ENCODE measurements at regions not wholly inside any gene's neighbourhood (a gene's known extent, or its start where the extent isn't known, plus 50 kb on each side); places are given as distances from the start of the nearest gene placed in this dataset.
A peak's percentile ranks its signal among the peaks of the same experiment; 100 is the strongest.

DNA sequence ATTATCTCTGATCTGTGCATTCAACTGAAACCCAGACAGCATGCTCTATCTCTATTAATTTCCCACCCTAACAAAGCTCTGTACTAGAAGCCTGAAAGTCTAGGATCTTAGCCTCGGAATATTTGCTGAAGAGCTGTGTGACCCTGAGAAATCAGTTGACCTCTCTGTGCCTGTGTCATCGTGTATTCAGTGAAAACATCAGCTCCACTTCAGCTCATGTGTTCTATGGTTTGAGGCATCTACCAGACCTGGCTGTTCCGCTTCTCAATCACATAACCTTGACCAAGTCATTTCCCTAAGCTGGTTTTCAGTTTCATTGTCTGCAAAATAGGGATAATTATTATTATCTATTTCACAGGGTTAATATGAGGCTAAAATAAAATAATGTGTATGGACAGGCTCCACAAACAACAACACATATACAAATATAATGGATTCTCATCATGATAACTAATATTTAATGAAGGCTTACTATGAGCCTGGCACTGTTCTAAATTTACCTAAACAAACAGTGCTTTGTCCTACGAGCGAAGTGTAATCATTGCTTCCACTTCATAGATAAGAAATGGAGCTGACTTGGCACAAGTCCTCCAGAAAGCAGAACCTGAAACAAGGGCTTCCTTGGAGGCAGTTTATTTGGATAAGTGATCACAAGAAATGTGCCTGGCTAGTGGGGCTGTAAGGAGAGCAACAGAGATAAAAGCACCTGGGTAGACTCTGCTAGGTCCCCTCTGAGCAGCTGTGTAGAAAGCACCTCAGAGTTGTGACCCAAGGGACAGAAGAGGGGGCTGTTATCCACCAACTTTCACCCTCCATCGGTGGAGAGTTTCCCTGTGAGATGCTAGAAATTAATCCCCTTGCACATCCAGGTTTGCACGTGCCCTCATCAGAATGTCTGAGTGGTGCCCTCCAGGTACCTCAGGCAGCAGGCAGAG, 356.9 kb downstream of the RAB28 start:
- no peak for DNase-seq

DNA sequence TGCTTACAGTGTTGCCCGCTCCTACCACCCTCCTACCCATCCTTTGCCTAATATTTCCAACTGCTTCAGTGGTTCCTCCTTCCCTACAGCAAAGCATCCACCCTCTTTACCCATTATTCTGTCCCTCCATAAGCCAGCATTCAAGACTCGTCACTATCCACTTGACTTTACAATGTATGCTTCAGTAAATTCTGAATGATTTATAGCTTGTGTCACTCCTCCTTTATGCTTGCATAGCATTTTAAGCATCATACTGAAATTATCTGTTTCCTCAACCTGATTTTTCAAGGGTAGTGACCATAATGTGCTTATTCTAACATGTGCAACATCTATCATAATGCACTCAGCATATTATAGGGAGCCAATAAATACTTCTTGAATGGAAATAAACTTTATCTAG, 365.5 kb downstream of the RAB28 start:
- no peak for DNase-seq

GRCh38 chr4:13117185-13117584, 367.0 kb downstream of the RAB28 start:
- no peak for DNase-seq

DNA sequence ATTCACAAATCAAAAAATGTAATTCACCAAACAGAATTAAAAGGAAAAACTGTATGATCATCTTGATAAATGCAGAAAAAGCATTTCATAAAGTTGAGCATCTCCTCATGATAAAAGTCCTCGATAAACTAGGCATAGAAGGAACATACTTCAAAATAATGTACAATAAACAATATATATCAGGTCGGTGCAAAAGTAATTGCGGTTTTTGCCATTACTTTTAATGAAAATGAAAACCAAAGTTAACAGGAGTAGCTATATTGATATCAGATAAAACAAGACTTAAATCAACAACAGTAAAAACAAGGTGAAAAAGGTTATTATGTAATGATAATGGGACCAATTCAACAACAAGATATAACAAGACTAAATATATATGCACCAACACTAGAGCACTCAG, 372.1 kb downstream of the RAB28 start:
- no peak for DNase-seq

DNA sequence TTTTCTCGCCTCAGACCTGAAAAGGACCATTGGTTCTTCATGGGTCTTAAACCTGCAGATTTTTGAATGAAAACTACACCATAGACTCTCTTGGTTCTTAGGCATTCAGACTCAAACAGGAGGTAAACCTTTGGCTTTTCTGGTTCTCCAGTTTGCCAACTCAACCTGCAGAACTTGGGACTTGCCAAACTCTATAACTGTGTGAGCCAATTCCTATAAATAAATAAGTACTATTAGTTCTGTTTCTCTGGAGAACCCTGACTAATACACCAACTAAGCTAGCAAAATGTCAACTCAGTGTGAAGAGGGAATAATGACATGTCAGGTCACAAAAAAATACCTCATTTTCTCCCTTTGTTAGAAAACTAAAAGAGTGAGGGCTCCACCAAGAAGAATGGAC, 374.6 kb downstream of the RAB28 start:
- DNase-seq, result no peak

DNA sequence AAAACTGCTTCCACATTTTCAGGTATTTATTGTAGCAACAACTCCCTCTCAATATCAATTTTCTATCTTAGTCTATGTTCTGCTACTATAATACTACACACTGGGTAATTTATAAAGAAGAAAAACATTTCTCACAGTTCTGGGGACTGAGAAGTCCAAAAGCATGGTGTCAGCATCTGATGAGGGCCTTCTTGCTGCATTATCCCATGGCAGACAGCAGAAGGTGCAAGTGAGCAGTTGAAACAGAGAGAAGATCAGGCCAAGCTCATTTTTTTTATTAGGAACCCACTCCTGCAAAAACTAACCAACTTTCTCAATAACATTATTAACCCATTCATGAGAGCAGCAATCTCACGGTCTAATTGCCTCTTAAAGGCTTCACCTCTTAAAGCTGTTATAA, 376.0 kb downstream of the RAB28 start:
- DNase-seq, result no peak

DNA sequence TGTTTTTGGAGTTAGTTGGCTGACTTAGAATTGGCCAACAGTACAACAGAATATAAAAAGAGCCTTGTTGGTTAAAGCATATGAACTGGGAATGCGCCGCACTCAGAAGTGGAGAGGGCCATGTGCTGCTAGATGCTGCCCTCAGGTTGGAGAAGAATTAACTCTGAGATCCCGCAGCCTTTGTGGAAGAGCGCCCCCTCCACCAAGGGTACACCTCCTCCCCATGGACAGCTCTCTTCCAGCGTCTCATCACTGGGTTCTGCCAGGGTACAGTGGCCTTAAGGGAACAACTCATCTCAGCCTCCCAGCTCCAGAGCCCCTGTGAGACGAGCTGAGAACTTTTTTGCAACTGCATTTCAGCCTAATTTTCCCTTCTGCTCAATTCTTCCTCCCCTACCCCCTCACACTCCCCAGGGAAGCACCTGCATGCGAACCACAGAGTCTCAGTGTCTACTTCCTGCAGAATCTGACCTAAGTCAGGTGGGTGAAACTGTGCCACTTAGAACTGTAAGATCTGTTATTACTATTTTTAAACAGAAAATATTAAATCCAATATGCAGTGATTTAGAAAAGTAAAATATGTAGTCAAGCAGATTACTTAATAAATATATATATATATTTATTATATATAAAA, 380.6 kb downstream of the RAB28 start:
- DNase-seq, result no peak

- no peak for DNase-seq
Measured at GRCh38 chr4:13102092-13102742, 381.9 kb downstream of the RAB28 start.

- no peak for DNase-seq
Measured at GRCh38 chr4:13097971-13098370, 386.2 kb downstream of the RAB28 start.

DNA sequence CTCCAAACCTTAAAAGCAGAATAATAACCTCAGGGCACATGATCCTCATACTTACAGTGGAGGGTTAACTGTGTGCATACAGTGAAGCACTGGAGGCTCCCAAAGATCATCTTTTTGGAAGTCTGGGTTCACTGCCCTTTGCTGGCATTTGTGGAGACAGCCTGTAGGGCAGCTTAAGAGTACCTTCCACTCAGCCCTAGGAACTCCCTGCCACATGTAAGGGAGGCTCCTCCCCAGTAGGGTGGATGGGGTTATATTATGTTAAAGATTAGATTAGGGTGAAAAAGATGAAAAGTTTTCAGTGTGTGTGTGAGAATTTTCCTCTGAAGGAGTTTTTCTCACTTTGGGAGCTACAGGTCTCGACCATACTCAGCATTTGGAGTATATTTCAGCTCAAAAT, 388.4 kb downstream of the RAB28 start:
- no peak for DNase-seq

DNA sequence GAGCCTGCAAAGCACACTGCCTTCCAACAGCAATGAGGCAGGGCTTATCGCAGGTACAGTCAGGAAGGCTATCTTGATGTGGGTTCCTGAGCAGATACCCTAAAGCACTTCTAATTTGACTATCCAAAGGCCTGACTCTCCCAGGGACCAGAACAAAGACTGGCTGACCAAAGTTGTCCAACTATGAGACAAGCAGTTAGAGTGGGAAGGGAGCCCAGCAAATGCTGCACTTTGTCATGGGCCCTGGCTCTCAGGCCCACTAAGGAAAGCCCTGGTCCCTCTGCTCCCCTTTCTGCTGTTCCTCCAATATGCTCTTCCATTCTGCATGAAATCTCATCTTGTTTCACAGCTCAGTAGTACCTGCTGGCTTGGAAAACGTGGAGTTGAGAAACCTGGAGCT, 391.0 kb downstream of the RAB28 start:
- DNase-seq, result no peak

GRCh38 chr4:13092702-13093101, 391.4 kb downstream of the RAB28 start:
- no peak for DNase-seq

- DNase-seq, result no peak
Measured at GRCh38 chr4:13089659-13089998, 394.5 kb downstream of the RAB28 start.

DNA sequence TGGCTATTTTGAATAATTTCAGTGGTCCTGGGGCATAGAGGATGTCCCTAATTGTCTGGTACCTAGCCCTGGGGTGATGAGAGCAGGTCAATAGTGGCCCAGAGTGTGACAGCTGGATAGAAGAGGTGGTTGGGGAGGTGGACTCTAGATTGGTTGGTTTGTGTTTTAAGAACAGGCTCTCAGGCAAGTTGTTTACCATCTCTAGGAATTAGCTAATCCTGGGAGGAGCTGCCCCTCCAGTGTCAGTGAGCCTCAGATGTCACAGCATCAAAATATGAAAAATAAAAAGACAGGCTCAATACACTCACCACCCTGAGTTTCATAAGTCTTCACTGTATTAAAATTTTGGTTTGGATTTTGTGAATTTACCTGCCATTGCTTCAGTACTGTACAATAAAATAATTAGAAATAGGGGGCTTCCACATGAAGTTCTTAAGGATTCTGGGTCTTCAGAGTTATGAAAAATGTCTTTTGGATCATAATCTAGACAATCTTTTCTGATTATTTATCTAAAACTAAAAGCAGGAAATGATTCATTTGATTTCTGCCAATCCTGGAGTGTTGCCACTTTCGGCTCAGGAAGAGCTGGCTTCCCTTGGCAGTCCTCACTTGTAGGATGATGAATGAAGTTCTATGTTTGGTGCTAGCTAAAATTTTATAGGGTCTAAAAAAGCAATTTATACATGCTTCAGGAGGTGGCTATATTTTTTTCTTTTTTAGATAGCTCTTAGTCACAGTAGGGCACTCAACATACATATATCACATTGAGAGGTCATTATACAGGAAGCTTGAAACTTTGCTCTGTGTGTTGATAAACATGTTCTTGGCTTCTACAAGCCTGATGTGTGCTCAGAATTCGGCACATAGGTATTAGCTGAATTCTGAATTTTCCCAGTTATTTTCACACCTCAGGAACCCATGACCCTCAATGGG, 395.1 kb downstream of the RAB28 start:
- DNase-seq, result peak; percentile 5

DNA sequence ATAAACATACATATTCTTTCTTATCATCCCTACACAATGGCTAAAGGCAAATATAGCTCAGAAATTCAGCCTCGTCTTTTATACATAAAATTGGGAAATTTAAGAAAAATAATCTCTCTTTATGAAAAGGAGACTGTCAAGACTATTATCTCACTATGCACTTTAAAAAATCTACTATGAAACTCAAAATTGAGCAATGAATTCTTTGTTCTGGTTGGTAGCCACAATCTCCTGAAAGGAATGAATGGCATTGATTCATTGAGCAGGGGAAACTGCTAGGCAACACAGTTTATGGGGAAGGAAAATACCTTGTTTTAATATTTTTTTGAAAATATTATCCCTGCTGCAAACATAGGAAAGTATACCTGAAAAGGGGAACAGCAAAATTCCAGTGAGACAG, 397.1 kb downstream of the RAB28 start:
- no peak for DNase-seq

GRCh38 chr4:13084210-13084609, 399.9 kb downstream of the RAB28 start:
- DNase-seq, result no peak

DNA sequence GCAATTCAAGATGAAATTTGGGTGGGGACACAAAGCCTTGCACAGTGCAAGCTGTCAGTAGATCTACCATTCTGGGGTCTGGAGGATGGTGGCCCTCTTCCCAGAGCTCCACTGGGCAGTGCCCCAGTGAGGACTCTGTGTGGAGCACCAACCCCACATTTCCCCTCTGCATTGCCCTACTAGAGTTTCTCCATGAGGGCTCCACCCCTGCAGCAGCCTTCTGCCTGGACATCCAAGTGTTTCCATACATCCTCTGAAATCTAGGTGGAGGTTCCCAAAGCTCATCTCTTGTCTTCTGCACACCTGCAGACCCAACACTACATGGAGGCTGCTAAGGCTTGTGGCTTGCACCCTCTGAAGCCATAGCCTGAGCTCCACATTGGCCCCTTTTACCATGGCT, 402.3 kb downstream of the RAB28 start:
- no peak for DNase-seq

GRCh38 chr4:13067077-13067476, 417.1 kb downstream of the RAB28 start:
- DNase-seq, result no peak

- no peak for DNase-seq
Measured at GRCh38 chr4:13059019-13059418, 425.1 kb downstream of the RAB28 start.

- no peak for DNase-seq
Measured at GRCh38 chr4:13056630-13057189, 427.4 kb downstream of the RAB28 start.

DNA sequence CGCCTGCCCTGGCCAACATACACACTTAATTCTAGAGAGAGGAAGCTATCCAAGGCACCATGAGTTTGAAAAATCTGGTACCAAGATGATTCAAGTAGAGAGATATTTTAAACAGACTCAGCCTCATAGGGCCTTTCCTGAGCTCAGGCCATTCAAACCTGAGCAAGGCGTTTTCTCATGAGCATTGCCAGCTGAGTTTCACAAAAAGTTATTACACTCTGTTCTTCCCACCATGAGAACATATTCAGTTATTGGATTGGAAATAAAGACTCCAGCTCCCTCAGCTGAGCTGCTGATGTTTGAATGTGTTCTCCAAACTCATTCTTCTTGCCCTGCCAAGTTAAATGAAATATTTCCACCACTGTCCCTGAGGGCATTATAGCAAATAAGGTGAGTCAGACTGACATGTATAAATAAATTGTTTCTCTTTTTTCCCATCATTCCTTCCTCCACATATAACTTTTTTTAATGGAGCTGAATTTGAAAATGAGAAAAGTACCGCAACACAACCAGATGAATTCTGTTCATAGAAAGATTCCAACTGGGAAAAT, 429.6 kb downstream of the RAB28 start:
- no peak for DNase-seq

DNA sequence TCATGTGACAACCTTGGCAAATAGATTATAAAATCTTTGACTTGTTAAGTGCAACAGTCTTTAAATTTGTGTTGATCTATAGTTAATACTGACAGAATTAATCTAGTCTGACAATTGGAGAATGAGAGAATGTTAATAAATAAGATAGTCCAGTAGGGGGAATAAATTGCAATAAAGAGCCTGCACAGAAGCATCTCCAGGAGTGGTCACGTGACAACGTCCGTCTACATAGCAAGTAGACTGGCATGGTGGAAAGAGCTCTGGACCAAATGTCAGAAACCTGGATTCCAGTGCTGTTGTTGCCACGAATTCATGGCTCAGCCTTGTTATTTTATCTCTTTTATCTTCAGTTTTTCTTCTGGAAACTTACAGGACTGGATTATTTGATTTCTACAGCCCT, 436.5 kb downstream of the RAB28 start:
- no peak for DNase-seq
